IMR-90 (cell line): ENCODE measurements at regions not wholly inside any gene's neighbourhood (a gene's known extent, or its start where the extent isn't known, plus 50 kb on each side); places are given as distances from the start of the nearest gene placed in this dataset.

Source experiments
- ATAC-seq: fragments of 200-7000 bp; cut with Tn5 transposase; 2 replicates; pipeline ENCODE4 v1.9.1; 2020; ENCODE audit warnings: low read depth, mild to moderate bottlenecking, moderate library complexity
- BruUV-seq: library from RNA; stranded (reverse); fragments of 400-500 nt; replicated peaks from 2 replicates; lab custom pipeline; 2021; lab: Mats Ljungman, UMichigan
- CTCF ChIA-PET: fragments of 300-600 bp; formaldehyde crosslinking; extraction: SDS; loops from one replicate; lab custom pipeline; 2021; ENCODE audit warnings: antibody characterized with exemption; lab: Yijun Ruan, JAX
- POLR2A ChIA-PET: fragments of 300-600 bp; sonication (Branson Sonifier 250); formaldehyde crosslinking; loops from one replicate; lab custom pipeline; 2022; ENCODE audit warnings: antibody characterized with exemption; ENCODE audit not compliant: unreplicated experiment; lab: Charles Lee
- DNase-seq: peaks from one replicate; pipeline ENCODE4 v3.0.0; 2013
- H2AFZ ChIP-seq: replicated peaks from 2 replicates; pipeline ENCODE3; 2013; ENCODE audit warnings: low read length, mild to moderate bottlenecking; ENCODE audit not compliant: poor library complexity
- H2AK5ac ChIP-seq: 2 replicates; pipeline ENCODE4 v1.6.1; 2013; ENCODE audit warnings: low read depth, low read length, inconsistent platforms
- H2AK9ac ChIP-seq: replicated peaks from 2 replicates; pipeline ENCODE3; 2013; ENCODE audit warnings: mild to moderate bottlenecking, low read depth, low read length, moderate library complexity; ENCODE audit not compliant: poor library complexity
- H2BK120ac ChIP-seq: 2 replicates; pipeline ENCODE4 v1.6.1; 2013; ENCODE audit warnings: low read depth, low read length, inconsistent platforms
- H2BK15ac ChIP-seq: 3 replicates; pipeline ENCODE4 v1.6.1; 2013; ENCODE audit warnings: low read depth, low read length, inconsistent platforms
- H2BK20ac ChIP-seq: 2 replicates; pipeline ENCODE4 v1.6.1; 2013; ENCODE audit warnings: low read depth, mild to moderate bottlenecking, inconsistent platforms, low read length, moderate library complexity
- H2BK5ac ChIP-seq: 2 replicates; pipeline ENCODE4 v1.6.1; 2013; ENCODE audit warnings: mild to moderate bottlenecking, low read depth, low read length, inconsistent platforms; ENCODE audit not compliant: poor library complexity, severe bottlenecking
- H3K14ac ChIP-seq: replicated peaks from 2 replicates; pipeline ENCODE4 v1.6.1; 2013; ENCODE audit warnings: low read depth, low read length, inconsistent platforms
- H3K18ac ChIP-seq: 2 replicates; pipeline ENCODE4 v1.6.1; 2013; ENCODE audit warnings: low read depth, low read length, control low read depth
- H3K23ac ChIP-seq: 2 replicates; pipeline ENCODE4 v1.6.1; 2013; ENCODE audit warnings: low read depth, low read length, inconsistent platforms
- H3K27ac ChIP-seq: 2 replicates; pipeline ENCODE4 v1.5.1; 2013; ENCODE audit warnings: mild to moderate bottlenecking, control low read depth, low read length; ENCODE audit not compliant: insufficient read depth
- H3K27me3 ChIP-seq: 2 replicates; pipeline ENCODE4 v1.6.1; 2013; ENCODE audit warnings: low read length; ENCODE audit not compliant: control insufficient read depth, insufficient read depth
- H3K36me3 ChIP-seq: 2 replicates; pipeline ENCODE4 v1.6.1; 2013; ENCODE audit warnings: low read length, mixed read lengths; ENCODE audit not compliant: control insufficient read depth, insufficient read depth
- H3K4ac ChIP-seq: 2 replicates; pipeline ENCODE4 v1.6.1; 2013; ENCODE audit warnings: low read depth, low read length, inconsistent platforms
- H3K4me1 ChIP-seq: 2 replicates; pipeline ENCODE4 v1.6.1; 2013; ENCODE audit warnings: low read length, mixed read lengths; ENCODE audit not compliant: control insufficient read depth, insufficient read depth
- H3K4me2 ChIP-seq: 2 replicates; pipeline ENCODE4 v1.6.1; 2013; ENCODE audit warnings: low read depth, mild to moderate bottlenecking, control low read depth, low read length, moderate library complexity
- H3K4me3 ChIP-seq: 2 replicates; pipeline ENCODE4 v1.5.1; 2013; ENCODE audit warnings: low read depth, mild to moderate bottlenecking, control low read depth, low read length, moderate library complexity; ENCODE audit not compliant: insufficient read depth
- H3K56ac ChIP-seq: 2 replicates; pipeline ENCODE4 v1.6.1; 2013; ENCODE audit warnings: low read length, inconsistent platforms; ENCODE audit not compliant: insufficient read depth; ENCODE audit errors: extremely low read depth
- H3K79me1 ChIP-seq, 2 experiments: 2 replicates each; pipeline ENCODE4 v1.6.1; 2013; ENCODE audit warnings: low read length in 2 of 2, inconsistent platforms in 1 of 2, low read depth in 1 of 2
- H3K9ac ChIP-seq: 2 replicates; pipeline ENCODE4 v1.6.1; 2013; ENCODE audit warnings: low read depth, low read length, control low read depth
- H3K9me1 ChIP-seq: 2 replicates; pipeline ENCODE4 v1.6.1; 2013; ENCODE audit warnings: low read length, inconsistent platforms; ENCODE audit not compliant: insufficient read depth
- H3K9me3 ChIP-seq: 2 replicates; pipeline ENCODE4 v1.6.1; 2013; ENCODE audit warnings: low read length; ENCODE audit not compliant: control insufficient read depth, insufficient read depth
- H4K20me1 ChIP-seq: 2 replicates; pipeline ENCODE4 v1.6.1; 2013; ENCODE audit warnings: low read length, inconsistent platforms; ENCODE audit not compliant: insufficient read depth
- H4K5ac ChIP-seq: 2 replicates; pipeline ENCODE4 v1.6.1; 2013; ENCODE audit warnings: mild to moderate bottlenecking, low read depth, low read length, control low read depth
- H4K8ac ChIP-seq, 2 experiments: 2 replicates each; pipeline ENCODE4 v1.6.1; 2013; ENCODE audit warnings: low read depth in 2 of 2, low read length in 2 of 2, control low read depth in 1 of 2, inconsistent platforms in 1 of 2
- H4K91ac ChIP-seq: 2 replicates; pipeline ENCODE4 v1.6.1; 2013; ENCODE audit warnings: low read depth, low read length, inconsistent platforms; ENCODE audit not compliant: insufficient read depth
- CEBPB ChIP-seq: IDR thresholded peaks from 2 replicates; pipeline ENCODE4 v1.6.1; 2012; ENCODE audit warnings: low read depth, low read length, improper control_type of control experiment
- CHD1 ChIP-seq: IDR thresholded peaks from 2 replicates; pipeline ENCODE4 v1.6.1; 2012; ENCODE audit warnings: low read depth, low read length, improper control_type of control experiment
- MAFK ChIP-seq: IDR thresholded peaks from 2 replicates; pipeline ENCODE4 v1.6.1; 2012; ENCODE audit warnings: low read depth, low read length, improper control_type of control experiment
- WGBS, 2 experiments: methylation state at CpG; one replicate each; pipeline versions ENCODE4 v1.1.5 to v1.1.7; 2013; ENCODE audit warnings: missing lambda C conversion rate in 2 of 2; ENCODE audit not compliant: insufficient read length in 1 of 2; ENCODE audit errors: extremely low coverage in 2 of 2; 5-methylcytosine and 5-hydroxymethylcytosine counted together
- dilution Hi-C: fragments of 300-500 bp; cut with HindIII; formaldehyde crosslinking; loops from one replicate; pipeline ENCODE4 v1.14.3; 2018; ENCODE audit warnings: low sequenced_read_pairs; ENCODE audit not compliant: unreplicated experiment
- in situ Hi-C: fragments of 300-500 bp; cut with MboI; formaldehyde crosslinking; loops from 3 replicates; pipeline ENCODE4 v1.14.3; 2019; ENCODE audit warnings: low sequenced_read_pairs, inconsistent platforms, mixed read lengths
- intact Hi-C: fragments of 100-400 bp; cut with micrococcal nuclease; formaldehyde crosslinking; loops from 2 replicates; pipeline ENCODE4 v1.10.0; 2022

- H3K4ac ChIP-seq: peak overlapping the region; percentile 56; the same call in 1 of the 2 replicates
- H3K36me3 ChIP-seq: no peaks in the 10 kb centered on the region
- no peak overlapping the region for H3K9ac ChIP-seq
- no peak overlapping the region for H3K23ac ChIP-seq
- no peaks in the 10 kb centered on the region for H3K27me3 ChIP-seq
- no peaks in the 10 kb centered on the region for H3K79me1 ChIP-seq
- H3K9me1 ChIP-seq: 0 out of 2 replicates have a peak, but pooled peaks cover 3% of the 10 kb centered on the region
- DNase-seq: no peak
- in situ Hi-C loops (no loop called here), dilution Hi-C loops (no loop called here), intact Hi-C loops (no loop called here)
- WGBS, 2 experiments: 14% methylated on average over 1 of the region's 2 CpGs; no CpG with 5 or more reads in 1 of the 2 experiments
- H3K4me3 ChIP-seq: no peak overlapping the region
- no peak overlapping the region for H4K5ac ChIP-seq
- ChIA-PET CTCF (no interaction called here), POLR2A (interaction anchor here (0.6 kb wide), 1 partner anchor 43 kb away, joined by 3 read pairs; no protein-coding TSS in a partner anchor)
- H2AK9ac ChIP-seq: peak overlapping the region; percentile 60
- peak overlapping the region; percentile 29; the same call in 1 of the 2 replicates for H2BK120ac ChIP-seq
- H3K4me1 ChIP-seq: no peaks in the 10 kb centered on the region
- H2BK15ac ChIP-seq: peak overlapping the region; percentile 41; the same call in 1 of the 3 replicates
- 0 out of 4 replicates have a peak overlapping the region, but pooled peaks of 1 of the 2 experiments have one; percentile 15 for H4K8ac ChIP-seq
- H3K9me3 ChIP-seq: no peaks in the 10 kb centered on the region
- TF ChIP-seq CEBPB (peak; percentile 31), CHD1 (no peak), MAFK (no peak)
- no peak overlapping the region for H3K56ac ChIP-seq
- H3K4me2 ChIP-seq: no peak overlapping the region
- H2AK5ac ChIP-seq: peak overlapping the region; percentile 15; the same call in 1 of the 2 replicates
- peak overlapping the region; percentile 76 for H3K14ac ChIP-seq
- no peak overlapping the region for H3K18ac ChIP-seq
- H2AFZ ChIP-seq: no peak overlapping the region
- no peaks in the 10 kb centered on the region for H4K20me1 ChIP-seq
- H3K27ac ChIP-seq: no peak overlapping the region
- H2BK5ac ChIP-seq: no peak overlapping the region
- peak overlapping the region; percentile 4; the same call in 1 of the 2 replicates for H4K91ac ChIP-seq
- ATAC-seq: no peak
- peak overlapping the region; percentile 25; the same call in 1 of the 2 replicates for H2BK20ac ChIP-seq
- no TSS peak for BruUV-seq
Measured at GRCh38 chr4:17081179-17081578, 182.7 kb upstream of the LDB2 start.
